ENCODE measurements at regions not wholly inside any gene's neighbourhood (a gene's known extent, or its start where the extent isn't known, plus 50 kb on each side); places are given as distances from the start of the nearest gene placed in this dataset.
"Not testable (repeated sequence)": the region's sequence is repeated elsewhere in the genome, so short reads cannot be mapped to it uniquely, and the experiment has no call there.

- Histone ChIP-seq H3K27ac (ENCODE audit: low read depth, low read length) (no peak overlapping the region), H3K27me3 (ENCODE audit: control insufficient read depth in 2 of 2, insufficient read depth in 2 of 2, low read length in 2 of 2) (no peaks in the 10 kb centered on the region), H3K4me1 (ENCODE audit: control insufficient read depth in 2 of 2, insufficient read depth in 2 of 2, low read length in 2 of 2) (no peaks in the 10 kb centered on the region), H3K9me3 (ENCODE audit: control insufficient read depth in 2 of 3, low read length in 3 of 3) (no peaks in the 10 kb centered on the region), H3K4me3 (ENCODE audit: low read length) (no peak overlapping the region), H3K36me3 (ENCODE audit: control insufficient read depth in 2 of 3, insufficient read depth in 3 of 3, low read length in 3 of 3) (no peaks in the 10 kb centered on the region)
- DNase-seq (no peak), ATAC-seq (no peak)
- Mint-ChIP-seq H3K27ac (no peak overlapping the region), H3K4me1 (no peaks in the 10 kb centered on the region), H3K27me3 (peaks cover 0 to 4% (median 0%) of the 10 kb centered on the region in 5 donors), H3K36me3 (no peaks in the 10 kb centered on the region), H3K9me3 (peaks cover 0 to 30% (median 9%) of the 10 kb centered on the region in 11 donors), H3K4me3 (no peak overlapping the region)
- intact Hi-C loops (cut with micrococcal nuclease) = no loop called here
- ChIA-PET POLR2A (no interaction called here), CTCF (no interaction called here)
Measured at GRCh38 chr16:76857402-76857801, 333.6 kb upstream of the MON1B start.

DNA sequence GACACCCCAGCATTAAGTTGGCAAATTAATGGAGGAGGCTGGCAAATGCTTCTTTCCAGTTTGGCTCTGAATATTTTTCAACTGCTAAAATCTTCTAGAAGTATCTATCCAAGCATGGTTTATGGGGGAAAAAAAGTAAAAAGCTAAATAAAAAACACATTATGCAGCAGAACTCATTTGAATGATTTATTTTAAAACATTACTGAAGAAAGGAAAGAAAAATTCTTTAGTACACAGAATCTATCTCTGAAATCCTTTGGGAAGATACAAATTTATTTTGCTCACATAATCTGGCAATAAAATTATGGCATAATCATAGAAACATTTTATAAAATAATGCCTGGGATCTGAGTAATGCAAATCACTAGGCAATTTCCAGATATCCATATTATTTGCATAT is 328.1 kb upstream of the MON1B start:
- no peak for ATAC-seq

DNA sequence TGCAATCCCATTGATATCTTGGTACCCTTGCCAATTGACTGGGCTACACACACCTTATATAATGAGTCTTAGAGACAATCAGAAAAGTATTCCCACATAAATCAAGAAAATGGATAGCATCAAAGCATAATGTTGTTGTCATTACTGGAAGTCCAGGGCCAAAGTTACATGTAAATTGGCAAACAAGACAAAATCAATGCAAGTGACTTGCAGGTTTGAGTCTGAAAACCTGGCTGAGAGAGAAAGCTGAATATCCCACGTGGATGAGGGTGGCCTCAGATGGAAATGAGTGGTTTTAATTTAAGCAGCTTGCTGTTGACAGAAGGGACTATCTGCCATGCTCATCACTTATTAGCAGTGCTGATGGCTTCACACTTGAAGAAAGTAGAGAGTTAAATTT is 324.0 kb upstream of the MON1B start:
- ATAC-seq = no peak
- Mint-ChIP-seq H3K9me3 (peaks cover 0 to 5% (median 3%) of the 10 kb centered on the region in 11 donors), H3K27ac (no peak overlapping the region), H3K36me3 (no peaks in the 10 kb centered on the region), H3K27me3 (no peaks in the 10 kb centered on the region), H3K4me3 (no peak overlapping the region), H3K4me1 (no peaks in the 10 kb centered on the region)
- POLR2A ChIA-PET = no interaction called here
- Histone ChIP-seq H3K27me3 (ENCODE audit: control insufficient read depth in 2 of 2, insufficient read depth in 2 of 2, low read length in 2 of 2) (no peaks in the 10 kb centered on the region), H3K4me1 (ENCODE audit: control insufficient read depth in 2 of 2, insufficient read depth in 2 of 2, low read length in 2 of 2) (no peaks in the 10 kb centered on the region), H3K27ac (ENCODE audit: low read depth, low read length) (no peak overlapping the region), H3K36me3 (ENCODE audit: control insufficient read depth in 2 of 3, insufficient read depth in 3 of 3, low read length in 3 of 3) (no peaks in the 10 kb centered on the region), H3K9me3 (ENCODE audit: control insufficient read depth in 2 of 3, low read length in 3 of 3) (no peaks in the 10 kb centered on the region), H3K4me3 (ENCODE audit: low read length) (no peak overlapping the region)
- intact Hi-C loops (cut with micrococcal nuclease) = no loop called here
- DNase-seq = no peak
- CTCF ChIA-PET = no interaction called here

More for the DNA sequence above, 328.1 kb upstream of the MON1B start:
- no peak overlapping the region for H3K4me3 ChIP-seq (ENCODE audit: low read length)
- Mint-ChIP-seq H3K4me3 (no peak overlapping the region), H3K27me3 (no peaks in the 10 kb centered on the region), H3K4me1 (no peaks in the 10 kb centered on the region), H3K9me3 (peaks cover 0 to 21% (median 8%) of the 10 kb centered on the region in 11 donors), H3K27ac (no peak overlapping the region), H3K36me3 (no peaks in the 10 kb centered on the region)
- intact Hi-C loops (cut with micrococcal nuclease) = no loop called here
- CTCF ChIA-PET = no interaction called here
- POLR2A ChIA-PET = no interaction called here
- no peak overlapping the region for H3K27ac ChIP-seq (ENCODE audit: low read depth, low read length)
- H3K27me3 ChIP-seq (ENCODE audit: control insufficient read depth in 2 of 2, insufficient read depth in 2 of 2, low read length in 2 of 2) = no peaks in the 10 kb centered on the region
- H3K4me1 ChIP-seq (ENCODE audit: control insufficient read depth in 2 of 2, insufficient read depth in 2 of 2, low read length in 2 of 2) = no peaks in the 10 kb centered on the region
- no peaks in the 10 kb centered on the region for H3K36me3 ChIP-seq (ENCODE audit: control insufficient read depth in 2 of 3, insufficient read depth in 3 of 3, low read length in 3 of 3)
- no peak for DNase-seq
- no peaks in the 10 kb centered on the region for H3K9me3 ChIP-seq (ENCODE audit: control insufficient read depth in 2 of 3, low read length in 3 of 3)

GRCh38 chr16:76875898-76876297 is 315.1 kb upstream of the MON1B start:
- H3K4me3 Mint-ChIP-seq = no peak overlapping the region
- H3K9me3 ChIP-seq (ENCODE audit: control insufficient read depth in 2 of 3, low read length in 3 of 3) = no peaks in the 10 kb centered on the region
- POLR2A ChIA-PET = no interaction called here
- no peaks in the 10 kb centered on the region for H3K36me3 ChIP-seq (ENCODE audit: control insufficient read depth in 2 of 3, insufficient read depth in 3 of 3, low read length in 3 of 3)
- no peaks in the 10 kb centered on the region for H3K27me3 Mint-ChIP-seq
- H3K9me3 Mint-ChIP-seq = peaks cover 0 to 4% (median 0%) of the 10 kb centered on the region in 11 donors
- H3K36me3 Mint-ChIP-seq = no peaks in the 10 kb centered on the region
- no peak overlapping the region for H3K27ac ChIP-seq (ENCODE audit: low read depth, low read length)
- ATAC-seq = no peak
- H3K27ac Mint-ChIP-seq = no peak overlapping the region
- no peak overlapping the region for H3K4me3 ChIP-seq (ENCODE audit: low read length)
- intact Hi-C loops (cut with micrococcal nuclease) = no loop called here
- no peaks in the 10 kb centered on the region for H3K27me3 ChIP-seq (ENCODE audit: control insufficient read depth in 2 of 2, insufficient read depth in 2 of 2, low read length in 2 of 2)
- no peaks in the 10 kb centered on the region for H3K4me1 ChIP-seq (ENCODE audit: control insufficient read depth in 2 of 2, insufficient read depth in 2 of 2, low read length in 2 of 2)
- CTCF ChIA-PET = no interaction called here
- no peak for DNase-seq
- no peaks in the 10 kb centered on the region for H3K4me1 Mint-ChIP-seq

- H3K36me3 ChIP-seq (ENCODE audit: control insufficient read depth in 2 of 3, insufficient read depth in 3 of 3, low read length in 3 of 3) = no peaks in the 10 kb centered on the region
- POLR2A ChIA-PET = no interaction called here
- no peaks in the 10 kb centered on the region for H3K36me3 Mint-ChIP-seq
- H3K27me3 ChIP-seq (ENCODE audit: control insufficient read depth in 2 of 2, insufficient read depth in 2 of 2, low read length in 2 of 2) = no peaks in the 10 kb centered on the region
- H3K4me3 Mint-ChIP-seq = no peak overlapping the region
- no peaks in the 10 kb centered on the region for H3K9me3 ChIP-seq (ENCODE audit: control insufficient read depth in 2 of 3, low read length in 3 of 3)
- ATAC-seq (no peak), DNase-seq (no peak)
- no peaks in the 10 kb centered on the region for H3K4me1 ChIP-seq (ENCODE audit: control insufficient read depth in 2 of 2, insufficient read depth in 2 of 2, low read length in 2 of 2)
- CTCF ChIA-PET = no interaction called here
- intact Hi-C loops (cut with micrococcal nuclease) = no loop called here
- no peaks in the 10 kb centered on the region for H3K27me3 Mint-ChIP-seq
- no peaks in the 10 kb centered on the region for H3K4me1 Mint-ChIP-seq
- no peak overlapping the region for H3K27ac ChIP-seq (ENCODE audit: low read depth, low read length)
- no peak overlapping the region for H3K4me3 ChIP-seq (ENCODE audit: low read length)
- peaks cover 0 to 4% (median 0%) of the 10 kb centered on the region in 11 donors for H3K9me3 Mint-ChIP-seq
- no peak overlapping the region for H3K27ac Mint-ChIP-seq
Measured at GRCh38 chr16:76879420-76879819, 311.6 kb upstream of the MON1B start.

DNA sequence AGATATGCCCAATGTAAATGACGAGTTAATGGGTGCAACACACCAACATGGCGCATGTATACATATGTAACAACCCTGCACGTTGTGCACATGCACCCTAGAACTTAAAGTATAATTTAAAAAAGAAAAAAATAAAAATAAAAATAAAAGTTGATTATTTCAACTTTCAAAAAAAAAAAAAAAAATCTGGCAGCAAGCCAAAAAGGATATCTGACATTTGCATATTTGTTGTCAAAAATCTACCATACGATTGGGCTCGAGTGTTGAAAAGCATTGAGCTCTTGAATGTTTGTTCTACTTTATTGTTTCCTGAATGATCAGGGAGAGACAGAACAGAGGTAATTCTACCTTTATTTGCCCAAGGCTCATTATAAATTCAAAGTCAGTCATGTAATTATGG is 310.5 kb upstream of the MON1B start:
- H3K4me1 Mint-ChIP-seq; H3K9me3 Mint-ChIP-seq; H3K27me3 Mint-ChIP-seq; H3K27me3 ChIP-seq (ENCODE audit: control insufficient read depth in 2 of 2, insufficient read depth in 2 of 2, low read length in 2 of 2); H3K4me1 ChIP-seq (ENCODE audit: control insufficient read depth in 2 of 2, insufficient read depth in 2 of 2, low read length in 2 of 2); H3K4me3 ChIP-seq (ENCODE audit: low read length); H3K36me3 Mint-ChIP-seq; DNase-seq; H3K36me3 ChIP-seq (ENCODE audit: control insufficient read depth in 2 of 3, insufficient read depth in 3 of 3, low read length in 3 of 3); intact Hi-C loops (cut with micrococcal nuclease); ATAC-seq; H3K27ac Mint-ChIP-seq; H3K4me3 Mint-ChIP-seq; H3K9me3 ChIP-seq (ENCODE audit: control insufficient read depth in 2 of 3, low read length in 3 of 3); POLR2A ChIA-PET; H3K27ac ChIP-seq (ENCODE audit: low read depth, low read length): not testable (repeated sequence)
- CTCF ChIA-PET = interaction anchor here (0.6 kb wide), 1 partner anchor 255 kb away, joined by 3 read pairs; no protein-coding TSS in a partner anchor

DNA sequence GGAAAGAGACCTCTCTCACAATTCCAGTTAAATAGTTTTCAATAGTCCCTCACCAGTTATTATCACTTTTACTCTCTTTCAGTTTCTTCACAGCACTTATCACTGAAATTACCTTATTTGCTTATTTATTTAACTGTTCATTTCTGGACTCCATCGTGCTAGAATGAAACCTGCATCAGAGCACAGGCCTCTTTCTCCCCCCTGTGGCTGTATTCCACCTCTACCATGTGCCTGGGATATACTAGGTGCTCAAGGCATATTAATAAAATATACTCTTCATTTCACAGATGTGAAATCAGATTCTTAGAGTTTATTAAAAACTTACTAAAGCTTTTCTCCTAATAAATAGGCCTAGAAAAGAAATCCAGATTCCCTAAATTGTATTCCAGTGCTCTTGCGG is 308.9 kb upstream of the MON1B start:
- H3K4me1 Mint-ChIP-seq = no peaks in the 10 kb centered on the region

More for the DNA sequence above, 308.9 kb upstream of the MON1B start:
- Histone ChIP-seq H3K4me3 (ENCODE audit: low read length) (no peak overlapping the region), H3K36me3 (ENCODE audit: control insufficient read depth in 2 of 3, insufficient read depth in 3 of 3, low read length in 3 of 3) (no peaks in the 10 kb centered on the region), H3K27ac (ENCODE audit: low read depth, low read length) (no peak overlapping the region), H3K9me3 (ENCODE audit: control insufficient read depth in 2 of 3, low read length in 3 of 3) (no peaks in the 10 kb centered on the region), H3K4me1 (ENCODE audit: control insufficient read depth in 2 of 2, insufficient read depth in 2 of 2, low read length in 2 of 2) (no peaks in the 10 kb centered on the region), H3K27me3 (ENCODE audit: control insufficient read depth in 2 of 2, insufficient read depth in 2 of 2, low read length in 2 of 2) (no peaks in the 10 kb centered on the region)
- Mint-ChIP-seq H3K36me3 (no peaks in the 10 kb centered on the region), H3K27ac (no peak overlapping the region), H3K9me3 (peaks cover 0 to 9% (median 0%) of the 10 kb centered on the region in 11 donors), H3K27me3 (no peaks in the 10 kb centered on the region), H3K4me3 (no peak overlapping the region)
- ATAC-seq (no peak), DNase-seq (no peak)
- intact Hi-C loops (cut with micrococcal nuclease) = no loop called here
- POLR2A ChIA-PET = no interaction called here
- CTCF ChIA-PET = no interaction called here
